ENCODE measurements at regions not wholly inside any gene's neighbourhood (a gene's known extent, or its start where the extent isn't known, plus 50 kb on each side); places are given as distances from the start of the nearest gene placed in this dataset.

DNA sequence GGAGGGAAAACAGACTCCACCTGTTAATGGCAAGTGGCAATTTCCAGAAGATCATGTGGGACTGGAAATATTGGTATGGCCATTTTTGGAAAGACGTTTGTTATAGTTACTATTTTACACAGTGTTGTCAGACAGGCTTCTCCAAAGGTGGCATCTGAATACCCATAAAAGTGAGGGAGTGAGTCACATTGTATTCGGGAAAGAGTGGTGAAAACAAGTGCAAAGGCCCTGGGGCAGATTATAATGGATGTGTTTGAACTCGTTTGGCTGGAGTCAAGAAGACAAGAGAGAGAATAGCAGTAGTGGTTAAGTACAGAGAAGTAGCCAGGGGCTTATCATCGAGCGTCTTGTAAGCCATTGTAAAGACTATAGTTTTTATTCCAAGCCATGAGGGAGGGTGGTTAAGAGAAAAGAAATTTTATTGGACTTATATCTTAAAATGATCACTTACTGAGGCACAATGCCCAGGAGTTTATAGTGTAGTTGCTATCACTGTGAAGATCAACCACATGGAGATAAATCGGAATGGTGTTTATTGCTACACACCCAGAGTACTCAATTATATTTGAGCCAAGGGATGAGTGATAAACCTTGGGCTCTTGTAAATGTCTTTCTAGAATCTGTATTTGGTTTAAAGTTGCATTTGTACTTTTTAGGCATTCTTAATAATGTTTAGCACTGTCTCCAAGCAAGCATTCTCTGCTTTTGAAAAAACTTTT lies 212.8 kb upstream of the KBTBD8 start:
- H3K27ac Mint-ChIP-seq (ENCODE audit: unreplicated experiment): no peak overlapping the region
- no peak overlapping the region for H3K4me3 Mint-ChIP-seq (ENCODE audit: unreplicated experiment)
- Histone ChIP-seq H3K4me1 (no peaks in the 10 kb centered on the region), H3K36me3 (ENCODE audit: control insufficient read depth, insufficient read depth, low read length) (no peaks in the 10 kb centered on the region), H3K9me3 (no peaks in the 10 kb centered on the region; the same call in 1 of the 2 replicates), H3K27me3 (replicated peaks; ENCODE audit: control insufficient read depth, insufficient read depth, low read length) (no peaks in the 10 kb centered on the region), H3K4me3 (ENCODE audit: low read depth, low read length) (no peak overlapping the region)
- peaks cover 6% of the 10 kb centered on the region for H3K27me3 Mint-ChIP-seq (ENCODE audit: insufficient read depth, unreplicated experiment)
- intact Hi-C loops (cut with micrococcal nuclease; ENCODE audit: unreplicated experiment): no loop called here
- TF ChIP-seq, protein P1, sequence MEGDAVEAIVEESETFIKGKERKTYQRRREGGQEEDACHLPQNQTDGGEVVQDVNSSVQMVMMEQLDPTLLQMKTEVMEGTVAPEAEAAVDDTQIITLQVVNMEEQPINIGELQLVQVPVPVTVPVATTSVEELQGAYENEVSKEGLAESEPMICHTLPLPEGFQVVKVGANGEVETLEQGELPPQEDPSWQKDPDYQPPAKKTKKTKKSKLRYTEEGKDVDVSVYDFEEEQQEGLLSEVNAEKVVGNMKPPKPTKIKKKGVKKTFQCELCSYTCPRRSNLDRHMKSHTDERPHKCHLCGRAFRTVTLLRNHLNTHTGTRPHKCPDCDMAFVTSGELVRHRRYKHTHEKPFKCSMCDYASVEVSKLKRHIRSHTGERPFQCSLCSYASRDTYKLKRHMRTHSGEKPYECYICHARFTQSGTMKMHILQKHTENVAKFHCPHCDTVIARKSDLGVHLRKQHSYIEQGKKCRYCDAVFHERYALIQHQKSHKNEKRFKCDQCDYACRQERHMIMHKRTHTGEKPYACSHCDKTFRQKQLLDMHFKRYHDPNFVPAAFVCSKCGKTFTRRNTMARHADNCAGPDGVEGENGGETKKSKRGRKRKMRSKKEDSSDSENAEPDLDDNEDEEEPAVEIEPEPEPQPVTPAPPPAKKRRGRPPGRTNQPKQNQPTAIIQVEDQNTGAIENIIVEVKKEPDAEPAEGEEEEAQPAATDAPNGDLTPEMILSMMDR (IDR thresholded peaks at IDR 0.05; ENCODE audit: insufficient read depth in 1 of 2, low read depth in 1 of 2, low read length in 1 of 2, severe bottlenecking in 1 of 2, unreplicated experiment in 1 of 2): no peak
- H3K9me3 Mint-ChIP-seq (ENCODE audit: unreplicated experiment): no peaks in the 10 kb centered on the region
- CTCF ChIA-PET: no interaction called here
- no TSS peak for BruUV-seq (replicated peaks)
- no peak for DNase-seq
- no peaks in the 10 kb centered on the region for H3K4me1 Mint-ChIP-seq (ENCODE audit: low read depth, unreplicated experiment)
- no peaks in the 10 kb centered on the region for H3K36me3 Mint-ChIP-seq (ENCODE audit: insufficient read depth, unreplicated experiment)
- POLR2A ChIA-PET: no interaction called here

DNA sequence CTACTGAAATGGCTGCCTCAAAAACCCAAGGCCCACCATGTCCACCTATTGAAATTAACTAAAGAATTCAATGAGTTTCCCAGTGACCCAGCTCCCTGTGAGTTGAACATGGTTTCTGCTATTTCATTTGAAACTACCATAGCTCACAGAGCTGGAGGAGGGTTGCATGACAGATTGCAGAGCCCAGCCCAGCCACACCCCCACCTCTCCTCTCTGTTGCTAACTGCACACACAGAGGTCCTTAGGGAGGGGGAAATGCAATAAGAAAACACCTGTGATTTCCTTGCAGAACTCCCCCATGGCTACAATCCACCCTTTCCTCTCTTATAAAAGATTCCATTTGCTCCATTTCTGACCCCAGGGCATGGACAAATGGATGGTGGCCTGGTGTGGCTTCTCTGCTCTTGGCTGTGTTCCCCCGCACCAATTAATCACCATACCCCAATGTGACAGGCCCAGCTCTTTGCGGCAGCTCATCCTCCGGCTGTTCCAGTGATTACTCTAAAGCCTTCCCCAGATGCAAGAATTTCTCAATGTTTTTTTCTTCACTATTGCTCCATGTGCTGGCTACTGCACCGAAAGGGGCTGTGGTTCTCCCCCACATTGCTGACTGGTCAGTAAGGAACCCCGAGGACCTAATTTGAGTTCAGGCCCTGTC lies 208.4 kb upstream of the KBTBD8 start:
- Mint-ChIP-seq H3K9me3 (ENCODE audit: unreplicated experiment) (no peaks in the 10 kb centered on the region), H3K4me1 (ENCODE audit: low read depth, unreplicated experiment) (no peaks in the 10 kb centered on the region), H3K27me3 (ENCODE audit: insufficient read depth, unreplicated experiment) (peaks cover 12% of the 10 kb centered on the region), H3K4me3 (ENCODE audit: unreplicated experiment) (no peak overlapping the region), H3K36me3 (ENCODE audit: insufficient read depth, unreplicated experiment) (no peaks in the 10 kb centered on the region), H3K27ac (ENCODE audit: unreplicated experiment) (no peak overlapping the region)
- TF ChIP-seq, protein P1 (IDR thresholded peaks at IDR 0.05; ENCODE audit: insufficient read depth in 1 of 2, low read depth in 1 of 2, low read length in 1 of 2, severe bottlenecking in 1 of 2, unreplicated experiment in 1 of 2): no peak
- no peaks in the 10 kb centered on the region for H3K27me3 ChIP-seq (replicated peaks; ENCODE audit: control insufficient read depth, insufficient read depth, low read length)
- H3K9me3 ChIP-seq: no peaks in the 10 kb centered on the region
- no peaks in the 10 kb centered on the region for H3K4me1 ChIP-seq
- H3K4me3 ChIP-seq (ENCODE audit: low read depth, low read length): no peak overlapping the region
- H3K36me3 ChIP-seq (ENCODE audit: control insufficient read depth, insufficient read depth, low read length): no peaks in the 10 kb centered on the region
- intact Hi-C loops (cut with micrococcal nuclease; ENCODE audit: unreplicated experiment): no loop called here
- BruUV-seq (replicated peaks): no TSS peak
- POLR2A ChIA-PET: no interaction called here
- CTCF ChIA-PET: no interaction called here
- DNase-seq: no peak

DNA sequence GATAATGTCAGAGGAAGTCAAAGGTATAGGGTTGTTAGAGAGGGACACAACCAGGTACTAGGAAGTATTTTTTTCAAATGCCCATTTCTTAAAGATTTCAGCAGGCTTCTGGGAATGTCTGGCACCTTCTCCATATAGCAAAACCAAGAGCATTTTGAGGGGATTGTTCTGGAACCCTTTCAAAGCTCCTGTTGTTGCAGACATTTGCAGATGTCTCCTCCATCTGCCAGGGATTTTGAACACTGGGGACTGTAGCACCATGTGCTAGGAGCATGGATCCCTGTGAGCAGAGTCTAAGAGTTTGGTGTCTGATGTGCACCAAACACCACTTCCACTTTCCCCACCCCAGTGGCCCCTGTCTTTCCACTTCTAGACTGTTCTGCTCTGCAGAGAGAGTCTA lies 206.0 kb upstream of the KBTBD8 start:
- no peaks in the 10 kb centered on the region for H3K4me1 Mint-ChIP-seq (ENCODE audit: low read depth, unreplicated experiment)
- CTCF ChIA-PET: no interaction called here
- no TSS peak for BruUV-seq (replicated peaks)
- TF ChIP-seq, protein P1 (IDR thresholded peaks at IDR 0.05; ENCODE audit: insufficient read depth in 1 of 2, low read depth in 1 of 2, low read length in 1 of 2, severe bottlenecking in 1 of 2, unreplicated experiment in 1 of 2): no peak
- H3K27me3 ChIP-seq (replicated peaks; ENCODE audit: control insufficient read depth, insufficient read depth, low read length): no peaks in the 10 kb centered on the region
- H3K27me3 Mint-ChIP-seq (ENCODE audit: insufficient read depth, unreplicated experiment): peaks cover 9% of the 10 kb centered on the region
- no peak overlapping the region for H3K4me3 ChIP-seq (ENCODE audit: low read depth, low read length)
- H3K9me3 Mint-ChIP-seq (ENCODE audit: unreplicated experiment): no peaks in the 10 kb centered on the region
- H3K4me3 Mint-ChIP-seq (ENCODE audit: unreplicated experiment): no peak overlapping the region
- no peak for DNase-seq
- no peak overlapping the region for H3K27ac Mint-ChIP-seq (ENCODE audit: unreplicated experiment)
- intact Hi-C loops (cut with micrococcal nuclease; ENCODE audit: unreplicated experiment): no loop called here
- POLR2A ChIA-PET: no interaction called here
- H3K36me3 ChIP-seq (ENCODE audit: control insufficient read depth, insufficient read depth, low read length): no peaks in the 10 kb centered on the region
- H3K36me3 Mint-ChIP-seq (ENCODE audit: insufficient read depth, unreplicated experiment): no peaks in the 10 kb centered on the region
- no peaks in the 10 kb centered on the region for H3K9me3 ChIP-seq
- no peaks in the 10 kb centered on the region for H3K4me1 ChIP-seq
